Common myeloid progenitor, CD34-positive (primary cell): ENCODE measurements at regions not wholly inside any gene's neighbourhood (a gene's known extent, or its start where the extent isn't known, plus 50 kb on each side); places are given as distances from the start of the nearest gene placed in this dataset.

ENCODE experiments used
- CTCF ChIA-PET: fragments of 350-600 bp; sonication (Branson Sonifier 250); formaldehyde crosslinking; loops from one replicate; lab custom pipeline; 2021; ENCODE audit warnings: antibody characterized with exemption; lab: Charles Lee
- POLR2A ChIA-PET: fragments of 350-600 bp; sonication (Branson Sonifier 250); formaldehyde crosslinking; loops from one replicate; lab custom pipeline; 2021; ENCODE audit warnings: antibody characterized with exemption; lab: Charles Lee
- DNase-seq, 3 donors: peaks; one replicate each; pipeline versions ENCODE4 v3.0.0 to v3.0.0-alpha.2; 2013
- H3K27ac ChIP-seq, 2 experiments: 1 replicate in 1 of 2; 2 replicates in 1 of 2; pipeline ENCODE4 v1.7.0; 2013; ENCODE audit warnings: inconsistent platforms in 2 of 2, low read length in 2 of 2, mild to moderate bottlenecking in 2 of 2, low read depth in 1 of 2, moderate library complexity in 1 of 2; ENCODE audit not compliant: severe bottlenecking in 2 of 2, insufficient read depth in 1 of 2, poor library complexity in 1 of 2
- H3K27me3 ChIP-seq, 5 experiments: replicated peaks in 2 of 5; 1 replicate in 3 of 5; 2 replicates in 2 of 5; pipeline versions ENCODE4 v1.6.1 to v1.7.0; 2013; ENCODE audit warnings: low read length in 4 of 5, mild to moderate bottlenecking in 2 of 5, moderate library complexity in 2 of 5, inconsistent platforms in 1 of 5; ENCODE audit not compliant: insufficient read depth in 5 of 5, control insufficient read depth in 4 of 5
- H3K36me3 ChIP-seq, 4 experiments: 1 replicate in 2 of 4; 2 replicates in 2 of 4; pipeline versions ENCODE4 v1.6.1 to v1.7.0; 2013; ENCODE audit warnings: low read length in 3 of 4, control low read depth in 1 of 4, mild to moderate bottlenecking in 1 of 4; ENCODE audit not compliant: control insufficient read depth in 4 of 4, insufficient read depth in 4 of 4
- H3K4me1 ChIP-seq, 4 experiments: 1 replicate in 3 of 4; 2 replicates in 1 of 4; pipeline versions ENCODE4 v1.6.1 to v1.7.1; 2013; ENCODE audit warnings: low read length in 3 of 4, mild to moderate bottlenecking in 3 of 4, control low read depth in 1 of 4, inconsistent platforms in 1 of 4, moderate library complexity in 1 of 4; ENCODE audit not compliant: control insufficient read depth in 4 of 4, insufficient read depth in 4 of 4; ENCODE audit errors: control extremely low read depth in 1 of 4
- H3K4me3 ChIP-seq, 7 experiments: 1 replicate in 4 of 7; 2 replicates in 3 of 7; pipeline versions ENCODE4 v1.5.1 to v1.7.0; 2013; ENCODE audit warnings: mild to moderate bottlenecking in 7 of 7, low read length in 6 of 7, moderate library complexity in 6 of 7, inconsistent platforms in 2 of 7, low read depth in 2 of 7, control low read depth in 1 of 7; ENCODE audit not compliant: insufficient read depth in 4 of 7, control insufficient read depth in 1 of 7; ENCODE audit errors: extremely low read depth in 1 of 7
- H3K9me3 ChIP-seq, 5 experiments: 1 replicate in 4 of 5; 2 replicates in 1 of 5; pipeline versions ENCODE4 v1.6.1 to v1.7.1; 2013; ENCODE audit warnings: low read length in 4 of 5, mild to moderate bottlenecking in 2 of 5, inconsistent platforms in 1 of 5, low read depth in 1 of 5, moderate library complexity in 1 of 5; ENCODE audit not compliant: control insufficient read depth in 4 of 5, insufficient read depth in 2 of 5; ENCODE audit errors: control extremely low read depth in 1 of 5
- WGBS: methylation state at CpG from one replicate; pipeline ENCODE4 v1.1.5; 2013; ENCODE audit not compliant: insufficient coverage; 5-methylcytosine and 5-hydroxymethylcytosine counted together

DNA sequence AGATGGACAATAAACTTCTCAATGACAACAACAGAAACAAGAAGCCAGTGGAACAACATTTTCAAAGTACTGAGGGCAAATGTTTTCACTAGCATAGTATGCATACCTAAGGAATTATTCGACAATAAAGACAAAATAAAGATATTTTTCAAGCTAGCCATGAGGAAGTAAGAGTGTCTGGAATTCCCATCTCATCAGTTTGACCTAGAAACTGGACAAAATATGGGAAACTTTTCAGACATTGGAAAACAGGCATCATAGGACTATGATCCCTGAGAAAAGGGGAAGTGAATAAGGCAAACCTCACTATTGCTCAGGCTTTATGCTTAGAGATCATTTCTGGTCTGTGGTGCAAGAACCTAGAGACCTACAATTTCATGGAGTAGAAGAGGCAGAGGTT is 86.3 kb downstream of the OAT start:
- Histone ChIP-seq H3K4me3 (no peak overlapping the region), H3K36me3 (no peaks in the 10 kb centered on the region), H3K27ac (no peak overlapping the region), H3K4me1 (no peaks in the 10 kb centered on the region), H3K9me3 (peaks cover 0 to 10% (median 0%) of the 10 kb centered on the region in 5 experiments), H3K27me3 (no peaks in the 10 kb centered on the region)
- DNase-seq: no peak
- POLR2A ChIA-PET: no interaction called here
- CTCF ChIA-PET: interaction anchor here (0.8 to 1.3 kb wide), 2 partner anchors 119 to 221 kb away, joined by 3 read pairs; no protein-coding TSS in a partner anchor
- no CpG with 5 or more reads among the region's 1 CpG for WGBS

DNA sequence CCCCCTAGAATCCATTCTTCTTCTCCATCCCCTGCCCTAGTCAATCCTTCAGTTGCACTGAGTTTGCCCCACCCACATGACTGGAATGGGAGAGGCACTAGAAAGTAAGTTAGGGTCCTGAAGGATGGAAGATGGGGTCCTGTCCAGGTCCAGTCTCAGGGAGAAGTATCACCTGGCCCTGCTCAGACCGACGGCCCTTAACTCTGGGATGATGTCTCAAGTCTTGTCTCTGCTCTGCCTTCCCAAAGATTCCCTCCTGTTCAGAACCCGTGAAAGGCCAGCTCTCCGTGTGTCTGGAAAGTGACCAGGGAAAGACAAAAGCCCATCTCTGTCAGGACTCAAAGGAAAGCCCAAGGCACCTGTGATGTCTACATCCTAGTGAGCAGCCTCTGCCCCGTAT is 88.8 kb downstream of the OAT start:
- 97% methylated on average over 4 of the region's 5 CpGs for WGBS
- POLR2A ChIA-PET: no interaction called here
- no peak for DNase-seq

GRCh38 chr10:124329362-124329761 is 89.4 kb downstream of the OAT start:
- DNase-seq: no peak
- H3K4me3 ChIP-seq: no peak overlapping the region
- CTCF ChIA-PET: no interaction called here
- WGBS: 100% methylated on average over 1 of the region's 1 CpG
- POLR2A ChIA-PET: no interaction called here
- H3K9me3 ChIP-seq: peaks cover 0 to 10% (median 0%) of the 10 kb centered on the region in 5 experiments
- H3K36me3 ChIP-seq: no peaks in the 10 kb centered on the region
- no peak overlapping the region for H3K27ac ChIP-seq
- peaks cover 0 to 9% (median 7%) of the 10 kb centered on the region in 4 experiments for H3K4me1 ChIP-seq
- no peaks in the 10 kb centered on the region for H3K27me3 ChIP-seq

More for the DNA sequence above, 88.8 kb downstream of the OAT start:
- Histone ChIP-seq H3K4me3 (no peak overlapping the region), H3K27me3 (no peaks in the 10 kb centered on the region), H3K9me3 (peaks cover 0 to 10% (median 0%) of the 10 kb centered on the region in 5 experiments), H3K36me3 (no peaks in the 10 kb centered on the region), H3K27ac (no peak overlapping the region), H3K4me1 (peaks cover 0 to 9% (median 7%) of the 10 kb centered on the region in 4 experiments)
- CTCF ChIA-PET: no interaction called here

- Histone ChIP-seq H3K9me3 (peaks cover 0 to 10% (median 0%) of the 10 kb centered on the region in 5 experiments), H3K27ac (no peak overlapping the region), H3K4me3 (no peak overlapping the region), H3K4me1 (peaks cover 0 to 9% (median 7%) of the 10 kb centered on the region in 4 experiments), H3K36me3 (no peaks in the 10 kb centered on the region), H3K27me3 (no peaks in the 10 kb centered on the region)
- ChIA-PET CTCF (no interaction called here), POLR2A (interaction anchor here (1.1 kb wide), 1 partner anchor 11 kb away, joined by 3 read pairs; no protein-coding TSS in a partner anchor)
- WGBS: 92% methylated on average over 10 of the region's 10 CpGs
- no peak for DNase-seq
Measured at GRCh38 chr10:124328477-124329220, 90.1 kb downstream of the OAT start.

- POLR2A ChIA-PET: no interaction called here
- no peak overlapping the region for H3K4me3 ChIP-seq
- 50% methylated on average over 1 of the region's 1 CpG for WGBS
- no peaks in the 10 kb centered on the region for H3K27me3 ChIP-seq
- DNase-seq: no peak
- H3K9me3 ChIP-seq: peaks cover 0 to 3% (median 0%) of the 10 kb centered on the region in 5 experiments
- CTCF ChIA-PET: interaction anchor here (1.1 kb wide), 1 partner anchor 15 kb away, joined by 3 read pairs; no protein-coding TSS in a partner anchor
- no peaks in the 10 kb centered on the region for H3K36me3 ChIP-seq
- H3K4me1 ChIP-seq: peaks cover 0 to 9% (median 7%) of the 10 kb centered on the region in 4 experiments
- H3K27ac ChIP-seq: no peak overlapping the region
Measured at GRCh38 chr10:124325998-124326636, 92.6 kb downstream of the OAT start.

- no peaks in the 10 kb centered on the region for H3K27me3 ChIP-seq
- CTCF ChIA-PET: no interaction called here
- H3K9me3 ChIP-seq: no peaks in the 10 kb centered on the region
- 41% methylated on average over 2 of the region's 3 CpGs for WGBS
- peak in 2 of 3 donors; percentile 14 to 17 for DNase-seq
- no peaks in the 10 kb centered on the region for H3K36me3 ChIP-seq
- POLR2A ChIA-PET: no interaction called here
- H3K4me1 ChIP-seq: peaks cover 0 to 9% (median 7%) of the 10 kb centered on the region in 4 experiments
- H3K27ac ChIP-seq: no peak overlapping the region
- H3K4me3 ChIP-seq: no peak overlapping the region
Measured at GRCh38 chr10:124325633-124325914, 93.1 kb downstream of the OAT start.
